ENCODE measurements at regions not wholly inside any gene's neighbourhood (a gene's known extent, or its start where the extent isn't known, plus 50 kb on each side); places are given as distances from the start of the nearest gene placed in this dataset.

DNA sequence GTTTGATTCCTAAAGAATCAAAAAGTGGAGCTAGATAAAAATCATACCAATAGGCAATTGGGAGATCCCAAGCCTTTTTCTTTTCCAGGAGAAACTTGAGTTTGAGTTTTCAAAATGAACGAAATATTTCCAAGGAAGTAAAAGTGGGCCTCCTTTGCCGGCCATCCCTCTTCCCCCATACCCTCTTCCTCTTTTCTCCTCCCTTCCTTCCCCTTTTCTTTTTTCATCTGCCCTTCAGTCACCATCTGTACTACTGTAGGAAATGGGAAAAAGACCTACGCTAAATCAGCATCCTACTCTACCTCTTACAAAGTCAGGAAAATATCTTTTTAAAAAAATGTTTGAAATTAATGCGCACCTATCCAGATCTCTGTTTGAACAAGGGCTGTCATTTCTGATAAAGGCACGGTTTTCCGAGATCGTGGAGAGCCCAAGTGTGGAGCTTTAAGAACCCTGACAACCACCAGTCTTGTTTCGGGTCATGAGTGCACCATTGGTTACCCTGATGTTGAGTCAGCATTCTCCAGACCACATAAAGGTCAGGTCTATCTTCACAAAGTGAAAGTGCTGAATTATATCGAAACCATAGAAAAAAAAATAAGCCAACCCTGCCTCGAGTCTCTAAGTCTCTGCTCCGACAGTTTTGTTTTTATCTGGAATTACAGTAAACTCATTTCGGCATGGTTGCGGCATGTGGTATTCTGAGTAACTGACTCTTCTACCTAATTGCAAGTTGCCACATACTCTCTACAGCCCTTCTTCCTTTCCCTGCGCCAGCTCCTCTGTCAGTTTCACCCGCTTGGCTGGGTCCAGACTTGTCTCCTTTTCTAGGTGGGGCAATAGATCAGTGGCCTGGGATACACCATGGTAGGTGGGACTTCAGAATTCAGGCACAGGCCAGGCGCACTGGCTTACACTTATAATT is 140.2 kb upstream of the KLF3 start (continued):
- TF ChIP-seq, protein P1, sequence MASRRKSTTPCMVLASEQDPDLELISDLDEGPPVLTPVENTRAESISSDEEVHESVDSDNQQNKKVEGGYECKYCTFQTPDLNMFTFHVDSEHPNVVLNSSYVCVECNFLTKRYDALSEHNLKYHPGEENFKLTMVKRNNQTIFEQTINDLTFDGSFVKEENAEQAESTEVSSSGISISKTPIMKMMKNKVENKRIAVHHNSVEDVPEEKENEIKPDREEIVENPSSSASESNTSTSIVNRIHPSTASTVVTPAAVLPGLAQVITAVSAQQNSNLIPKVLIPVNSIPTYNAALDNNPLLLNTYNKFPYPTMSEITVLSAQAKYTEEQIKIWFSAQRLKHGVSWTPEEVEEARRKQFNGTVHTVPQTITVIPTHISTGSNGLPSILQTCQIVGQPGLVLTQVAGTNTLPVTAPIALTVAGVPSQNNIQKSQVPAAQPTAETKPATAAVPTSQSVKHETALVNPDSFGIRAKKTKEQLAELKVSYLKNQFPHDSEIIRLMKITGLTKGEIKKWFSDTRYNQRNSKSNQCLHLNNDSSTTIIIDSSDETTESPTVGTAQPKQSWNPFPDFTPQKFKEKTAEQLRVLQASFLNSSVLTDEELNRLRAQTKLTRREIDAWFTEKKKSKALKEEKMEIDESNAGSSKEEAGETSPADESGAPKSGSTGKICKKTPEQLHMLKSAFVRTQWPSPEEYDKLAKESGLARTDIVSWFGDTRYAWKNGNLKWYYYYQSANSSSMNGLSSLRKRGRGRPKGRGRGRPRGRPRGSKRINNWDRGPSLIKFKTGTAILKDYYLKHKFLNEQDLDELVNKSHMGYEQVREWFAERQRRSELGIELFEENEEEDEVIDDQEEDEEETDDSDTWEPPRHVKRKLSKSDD (conservative IDR thresholded peaks at IDR 0.05; ENCODE audit: low read length), result no peak
- no peak for TF ChIP-seq BMI1 (IDR thresholded peaks at IDR 0.05; ENCODE audit: low read length)
- peak; percentile 22; the same call in 1 of the 2 replicates for TF ChIP-seq E2F3 (CRISPR knock-in tag; IDR thresholded peaks at IDR 0.05)
- TF ChIP-seq ARID1B (IDR thresholded peaks at IDR 0.05), result peak; percentile 38
- TF ChIP-seq XRCC4 (IDR thresholded peaks at IDR 0.05; ENCODE audit: extremely low read depth, insufficient read depth, insufficient read length), result no peak
- no peak for TF ChIP-seq TSC22D4 (tag; IDR thresholded peaks at IDR 0.05)
- TF ChIP-seq BRD9 (IDR thresholded peaks at IDR 0.05; ENCODE audit: low read depth, partially characterized antibody), result peak; percentile 22
- TF ChIP-seq ZNF239 (CRISPR knock-in tag; IDR thresholded peaks at IDR 0.05), result no peak
- TF ChIP-seq, protein P2, sequence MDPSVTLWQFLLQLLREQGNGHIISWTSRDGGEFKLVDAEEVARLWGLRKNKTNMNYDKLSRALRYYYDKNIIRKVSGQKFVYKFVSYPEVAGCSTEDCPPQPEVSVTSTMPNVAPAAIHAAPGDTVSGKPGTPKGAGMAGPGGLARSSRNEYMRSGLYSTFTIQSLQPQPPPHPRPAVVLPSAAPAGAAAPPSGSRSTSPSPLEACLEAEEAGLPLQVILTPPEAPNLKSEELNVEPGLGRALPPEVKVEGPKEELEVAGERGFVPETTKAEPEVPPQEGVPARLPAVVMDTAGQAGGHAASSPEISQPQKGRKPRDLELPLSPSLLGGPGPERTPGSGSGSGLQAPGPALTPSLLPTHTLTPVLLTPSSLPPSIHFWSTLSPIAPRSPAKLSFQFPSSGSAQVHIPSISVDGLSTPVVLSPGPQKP (CRISPR knock-in tag; IDR thresholded peaks at IDR 0.05), result no peak
- TF ChIP-seq, protein P3, sequence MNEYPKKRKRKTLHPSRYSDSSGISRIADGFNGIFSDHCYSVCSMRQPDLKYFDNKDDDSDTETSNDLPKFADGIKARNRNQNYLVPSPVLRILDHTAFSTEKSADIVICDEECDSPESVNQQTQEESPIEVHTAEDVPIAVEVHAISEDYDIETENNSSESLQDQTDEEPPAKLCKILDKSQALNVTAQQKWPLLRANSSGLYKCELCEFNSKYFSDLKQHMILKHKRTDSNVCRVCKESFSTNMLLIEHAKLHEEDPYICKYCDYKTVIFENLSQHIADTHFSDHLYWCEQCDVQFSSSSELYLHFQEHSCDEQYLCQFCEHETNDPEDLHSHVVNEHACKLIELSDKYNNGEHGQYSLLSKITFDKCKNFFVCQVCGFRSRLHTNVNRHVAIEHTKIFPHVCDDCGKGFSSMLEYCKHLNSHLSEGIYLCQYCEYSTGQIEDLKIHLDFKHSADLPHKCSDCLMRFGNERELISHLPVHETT (CRISPR knock-in tag; conservative IDR thresholded peaks at IDR 0.05 in 1 of 2, IDR thresholded peaks at IDR 0.05 in 1 of 2), result no peak
- no peak for TF ChIP-seq ZC3H4 (CRISPR knock-in tag; IDR thresholded peaks at IDR 0.05; ENCODE audit: borderline replicate concordance)
- TF ChIP-seq, protein P4, sequence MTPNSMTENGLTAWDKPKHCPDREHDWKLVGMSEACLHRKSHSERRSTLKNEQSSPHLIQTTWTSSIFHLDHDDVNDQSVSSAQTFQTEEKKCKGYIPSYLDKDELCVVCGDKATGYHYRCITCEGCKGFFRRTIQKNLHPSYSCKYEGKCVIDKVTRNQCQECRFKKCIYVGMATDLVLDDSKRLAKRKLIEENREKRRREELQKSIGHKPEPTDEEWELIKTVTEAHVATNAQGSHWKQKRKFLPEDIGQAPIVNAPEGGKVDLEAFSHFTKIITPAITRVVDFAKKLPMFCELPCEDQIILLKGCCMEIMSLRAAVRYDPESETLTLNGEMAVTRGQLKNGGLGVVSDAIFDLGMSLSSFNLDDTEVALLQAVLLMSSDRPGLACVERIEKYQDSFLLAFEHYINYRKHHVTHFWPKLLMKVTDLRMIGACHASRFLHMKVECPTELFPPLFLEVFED (CRISPR knock-in tag; conservative IDR thresholded peaks at IDR 0.05), result no peak
- TF ChIP-seq TRIM24 (IDR thresholded peaks at IDR 0.05), result peak in 1 of 2 experiments; percentile 24; a peak in 1 of 4 replicates
- TF ChIP-seq, protein P5, sequence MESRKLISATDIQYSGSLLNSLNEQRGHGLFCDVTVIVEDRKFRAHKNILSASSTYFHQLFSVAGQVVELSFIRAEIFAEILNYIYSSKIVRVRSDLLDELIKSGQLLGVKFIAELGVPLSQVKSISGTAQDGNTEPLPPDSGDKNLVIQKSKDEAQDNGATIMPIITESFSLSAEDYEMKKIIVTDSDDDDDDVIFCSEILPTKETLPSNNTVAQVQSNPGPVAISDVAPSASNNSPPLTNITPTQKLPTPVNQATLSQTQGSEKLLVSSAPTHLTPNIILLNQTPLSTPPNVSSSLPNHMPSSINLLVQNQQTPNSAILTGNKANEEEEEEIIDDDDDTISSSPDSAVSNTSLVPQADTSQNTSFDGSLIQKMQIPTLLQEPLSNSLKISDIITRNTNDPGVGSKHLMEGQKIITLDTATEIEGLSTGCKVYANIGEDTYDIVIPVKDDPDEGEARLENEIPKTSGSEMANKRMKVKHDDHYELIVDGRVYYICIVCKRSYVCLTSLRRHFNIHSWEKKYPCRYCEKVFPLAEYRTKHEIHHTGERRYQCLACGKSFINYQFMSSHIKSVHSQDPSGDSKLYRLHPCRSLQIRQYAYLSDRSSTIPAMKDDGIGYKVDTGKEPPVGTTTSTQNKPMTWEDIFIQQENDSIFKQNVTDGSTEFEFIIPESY (CRISPR knock-in tag; IDR thresholded peaks at IDR 0.05), result 0 out of 2 replicates have a peak, but pooled peaks have one; percentile 11
- no peak for TF ChIP-seq ZNF134 (CRISPR knock-in tag; conservative IDR thresholded peaks at IDR 0.05)
- TF ChIP-seq MTA1 (IDR thresholded peaks at IDR 0.05; ENCODE audit: borderline replicate concordance), result no peak
- TF ChIP-seq NFXL1 (CRISPR knock-in tag; IDR thresholded peaks at IDR 0.05), result no peak
- no peak for TF ChIP-seq ZNF436 (CRISPR knock-in tag; IDR thresholded peaks at IDR 0.05)

Measured in K562 (cell line).